Amniotic stem cell (primary cell): ENCODE measurements at regions not wholly inside any gene's neighbourhood (a gene's known extent, or its start where the extent isn't known, plus 50 kb on each side); places are given as distances from the start of the nearest gene placed in this dataset.

ENCODE experiments used
- DNase-seq: peaks from one replicate; lab custom pipeline; 2025; lab: John Stamatoyannopoulos, UW

DNA sequence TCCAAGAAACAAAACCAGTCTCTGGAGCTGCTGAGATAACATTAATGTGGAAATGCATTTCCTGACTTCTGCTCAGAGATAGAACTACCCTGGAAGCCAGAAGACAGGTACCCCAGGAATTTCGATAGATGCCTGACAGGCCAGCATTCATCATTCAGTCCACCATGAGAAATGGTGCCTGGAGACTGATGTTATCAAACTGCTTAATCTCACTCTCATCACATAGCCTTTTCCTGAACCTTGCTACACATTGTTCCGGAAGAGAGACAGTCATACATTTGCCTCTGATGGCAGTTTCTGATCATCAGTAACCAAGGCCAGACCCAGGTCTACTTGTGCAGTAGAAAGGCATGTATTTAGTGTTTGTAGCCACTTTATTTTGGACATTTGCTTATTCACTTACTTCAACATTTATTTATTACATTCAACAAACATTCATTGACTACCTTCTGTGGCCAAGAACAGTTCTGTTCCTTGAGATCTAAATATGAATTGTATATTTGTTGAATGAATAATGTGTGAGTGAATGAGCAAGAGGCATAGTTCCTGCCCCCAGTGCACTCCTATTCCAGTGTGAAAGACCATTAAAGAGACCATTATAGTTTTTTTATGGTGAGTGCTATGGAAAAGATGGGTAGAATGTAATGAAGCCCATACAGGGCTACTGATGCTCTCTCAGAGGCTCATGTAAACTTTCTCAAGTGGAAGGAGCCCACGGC, 485.7 kb downstream of the NUF2 start:
- DNase-seq = no peak

GRCh38 chr1:163813251-163813650, 491.5 kb downstream of the NUF2 start:
- no peak for DNase-seq

DNA sequence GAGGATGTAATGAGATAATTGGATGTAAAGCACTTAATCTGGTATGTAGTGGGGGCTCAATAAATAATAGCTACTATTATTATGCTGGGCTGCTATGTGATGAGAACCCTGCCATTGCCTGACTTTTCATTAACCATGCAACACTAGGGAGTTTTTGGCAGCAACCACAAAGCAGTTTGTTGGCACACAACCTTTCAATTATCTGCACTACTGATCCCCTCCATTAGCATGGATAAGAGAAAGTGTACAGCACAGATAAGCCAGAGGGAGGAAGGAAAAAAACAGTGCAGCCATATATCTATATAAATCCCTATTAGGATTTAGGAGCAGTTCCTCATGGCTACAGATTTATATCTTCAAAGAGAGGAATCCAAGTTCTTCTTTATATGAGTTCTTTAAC, 498.5 kb downstream of the NUF2 start:
- DNase-seq = no peak

GRCh38 chr1:163820766-163821165, 499.0 kb downstream of the NUF2 start:
- DNase-seq = peak; percentile 19

DNA sequence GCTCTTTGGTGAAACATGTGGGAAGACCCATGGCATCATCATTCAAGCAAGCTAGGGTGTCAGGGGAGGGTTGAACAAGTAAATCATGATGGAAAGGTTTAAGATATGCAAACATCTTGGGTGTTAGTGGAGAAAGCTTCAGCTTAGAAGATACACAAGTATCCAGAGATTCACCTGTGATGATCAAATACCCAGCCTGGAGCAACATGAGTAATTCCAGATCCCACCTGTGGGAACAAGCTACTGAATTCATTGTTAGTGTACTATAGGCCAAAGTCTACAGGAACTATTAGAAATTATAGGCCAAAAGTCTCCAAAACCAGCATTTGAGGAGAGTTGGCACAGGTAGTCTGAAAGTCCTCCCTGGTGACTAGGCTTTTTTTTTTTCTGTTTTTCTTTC, 499.9 kb downstream of the NUF2 start:
- DNase-seq = no peak

DNA sequence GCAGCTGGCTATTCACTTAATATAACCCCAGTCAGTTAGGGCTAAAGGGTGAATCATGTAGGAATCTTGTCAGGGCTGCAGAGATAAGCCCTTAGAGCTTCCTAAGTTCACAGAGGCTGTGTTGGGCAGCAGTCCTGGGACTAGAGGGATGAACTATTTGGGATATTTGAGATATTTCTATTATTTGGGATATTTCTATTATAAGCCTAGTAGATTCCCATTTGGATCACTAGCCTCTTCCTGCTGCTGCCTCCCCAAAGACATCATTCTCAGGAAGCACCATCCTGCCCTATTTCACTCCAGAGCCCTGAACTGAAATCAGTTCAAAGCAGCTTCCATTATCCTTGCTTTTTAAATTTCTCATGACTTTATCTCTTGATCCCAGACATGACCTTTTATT, 501.3 kb downstream of the NUF2 start:
- DNase-seq = no peak

DNA sequence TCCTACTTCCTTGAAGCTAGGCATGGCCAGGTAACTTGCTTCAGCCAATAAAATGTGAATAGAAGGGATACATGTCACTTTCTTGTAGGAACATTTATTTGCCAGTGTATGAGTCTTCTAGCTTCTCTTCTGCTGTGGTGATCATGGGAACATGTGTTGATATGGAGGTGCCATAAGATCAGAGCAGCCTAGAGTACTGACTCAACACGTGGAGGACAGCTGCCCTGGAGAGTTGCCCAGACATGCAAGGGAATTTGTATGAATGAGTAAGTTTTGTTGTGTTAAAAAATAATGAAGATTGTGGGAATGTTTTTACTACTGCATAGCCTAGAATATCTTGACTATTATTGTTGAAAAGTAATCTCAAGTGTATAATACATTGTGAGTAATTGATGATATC, 502.3 kb downstream of the NUF2 start:
- peak; percentile 24 for DNase-seq

DNA sequence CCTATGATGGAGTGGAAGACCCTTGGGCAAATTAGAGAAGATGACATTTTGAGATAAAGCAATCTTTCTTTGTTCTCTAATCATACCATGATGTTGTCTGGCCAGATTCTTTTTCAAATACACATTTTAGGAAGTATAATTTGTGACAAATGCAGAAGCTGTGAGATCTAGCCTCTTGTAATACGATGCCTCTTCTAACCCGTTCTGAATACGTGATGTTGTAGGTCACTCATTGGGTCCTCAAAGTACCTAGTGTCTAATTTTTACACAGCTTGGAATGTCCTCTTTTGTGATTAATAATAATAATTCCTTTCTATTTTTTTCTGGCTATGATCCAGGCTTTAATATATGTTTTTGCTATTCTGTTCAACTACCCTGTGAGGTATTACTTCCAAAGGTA, 502.7 kb downstream of the NUF2 start:
- DNase-seq = no peak

- DNase-seq = no peak
These were observed 504.7 kb downstream of the NUF2 start for GRCh38 chr1:163826500-163826899.

- DNase-seq = no peak
These were observed 513.0 kb downstream of the NUF2 start for GRCh38 chr1:163834778-163835177.

GRCh38 chr1:163836481-163836880, 514.7 kb downstream of the NUF2 start:
- DNase-seq = no peak

GRCh38 chr1:163837206-163837605, 515.5 kb downstream of the NUF2 start:
- DNase-seq = no peak

DNA sequence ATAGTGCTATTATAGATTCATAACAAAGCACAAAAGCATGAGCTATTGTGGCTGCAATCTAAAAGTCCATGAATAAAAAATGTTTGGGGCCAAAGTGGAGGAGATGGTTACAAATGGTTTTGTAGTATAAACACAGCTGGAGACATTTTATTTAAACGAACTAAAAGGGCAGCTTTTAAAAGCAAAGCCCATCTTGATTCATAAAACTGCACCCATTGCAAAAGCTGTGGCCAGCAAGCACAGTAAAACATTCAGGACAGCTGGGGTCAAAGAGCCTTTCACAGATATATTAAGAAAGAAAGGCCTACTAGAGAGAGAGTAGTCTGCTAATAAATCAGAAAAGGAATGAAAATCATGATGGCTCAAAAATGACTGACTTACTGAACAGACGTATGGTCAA, 520.8 kb downstream of the NUF2 start:
- no peak for DNase-seq

DNA sequence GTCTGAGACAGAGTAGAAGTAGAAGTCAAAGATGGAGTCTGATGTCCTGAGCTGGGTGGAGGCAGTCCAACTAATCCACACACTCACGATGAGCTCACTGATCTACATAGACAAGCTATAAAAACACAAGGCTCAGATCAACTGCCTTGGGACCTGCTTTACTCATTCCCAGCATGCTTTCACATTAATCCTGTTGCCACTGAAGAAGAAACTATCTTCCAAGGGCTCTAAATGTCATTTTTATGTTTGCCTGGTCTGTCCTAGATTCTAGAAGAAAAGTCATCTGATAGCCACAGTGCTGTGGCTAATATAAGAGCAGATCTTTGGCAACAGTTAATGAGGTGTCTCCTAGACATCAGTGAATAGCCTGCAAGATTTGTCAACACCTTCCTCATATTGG, 522.7 kb downstream of the NUF2 start:
- peak; percentile 45 for DNase-seq

- DNase-seq = no peak
These were observed 523.5 kb downstream of the NUF2 start for GRCh38 chr1:163845279-163845678.

- no peak for DNase-seq
These were observed 542.0 kb downstream of the NUF2 start for GRCh38 chr1:163863731-163864130.

DNA sequence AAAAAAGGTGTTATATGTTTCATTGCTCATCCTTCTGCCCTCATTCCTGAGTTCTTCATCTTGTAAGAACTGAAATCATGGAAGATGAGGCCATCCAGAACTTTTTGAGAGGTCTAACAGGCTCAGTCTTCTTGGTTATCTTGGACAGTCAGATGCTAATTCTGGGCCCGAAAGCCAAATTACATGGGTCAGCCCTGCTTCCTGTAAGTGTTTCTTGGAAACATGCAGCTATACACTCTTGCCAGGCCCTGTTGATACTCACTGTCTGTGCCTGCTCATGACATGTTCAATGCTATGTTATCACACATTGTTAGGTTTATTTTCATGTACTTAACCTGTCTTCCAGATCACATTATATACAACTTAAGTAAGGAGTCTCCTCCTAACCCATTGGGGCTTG, 542.5 kb downstream of the NUF2 start:
- DNase-seq = no peak

DNA sequence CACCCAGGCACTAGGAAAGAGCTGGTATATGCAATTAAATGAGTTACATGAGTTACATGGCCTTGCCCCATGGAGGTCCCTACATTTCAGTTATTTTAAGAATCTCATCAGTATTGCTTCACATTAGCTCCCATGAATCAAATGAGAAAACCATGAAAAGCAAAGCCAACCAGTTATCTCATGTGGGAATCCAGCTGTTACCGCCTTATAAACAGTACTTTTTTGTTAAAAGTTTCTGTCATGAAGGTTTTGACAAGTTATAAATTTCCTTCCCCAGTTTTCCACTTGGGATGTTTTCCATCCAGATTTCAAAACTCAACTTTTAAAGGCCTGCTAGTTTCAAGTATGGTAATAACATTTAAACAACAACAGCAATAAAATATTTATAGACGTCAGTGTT, 544.8 kb downstream of the NUF2 start:
- no peak for DNase-seq

GRCh38 chr1:163870666-163871065, 548.9 kb downstream of the NUF2 start:
- DNase-seq = no peak

DNA sequence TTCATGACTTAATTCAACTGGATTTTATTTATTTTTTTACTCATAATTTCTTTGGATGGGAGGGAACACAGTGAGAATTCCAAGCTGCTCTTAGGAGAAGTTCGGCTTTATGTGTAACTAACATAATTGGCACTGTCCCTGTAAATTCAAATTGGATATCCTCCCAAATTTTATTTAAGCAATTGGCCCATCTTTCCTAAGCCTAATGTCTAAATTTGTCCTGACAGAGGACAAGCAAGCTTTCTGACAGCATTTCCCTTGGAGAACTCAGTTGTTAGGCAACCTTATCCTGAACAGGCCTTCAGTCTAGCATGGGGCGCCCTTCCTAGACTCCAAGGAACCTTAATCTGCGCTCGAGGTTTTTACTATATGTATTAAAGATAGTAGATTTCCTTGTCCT, 550.3 kb downstream of the NUF2 start:
- DNase-seq = no peak

DNA sequence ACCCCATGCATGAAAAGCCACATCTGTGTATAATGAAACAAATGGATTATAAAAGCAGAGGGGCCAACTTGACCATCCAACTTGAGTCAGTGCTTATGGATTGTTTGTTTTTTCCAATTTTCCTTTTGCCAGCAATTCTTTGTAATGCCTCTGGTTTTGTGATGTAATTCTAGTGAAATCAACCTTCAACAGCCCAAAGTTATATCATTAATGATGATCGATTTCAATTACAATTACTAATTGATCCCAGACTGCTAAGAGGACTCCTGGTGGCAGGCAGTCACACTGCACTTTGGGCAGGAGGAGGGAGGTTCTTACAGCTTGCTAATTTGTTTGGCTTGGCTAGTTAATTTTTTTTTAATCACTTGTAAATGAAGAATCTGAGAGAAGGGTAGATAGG, 552.3 kb downstream of the NUF2 start:
- no peak for DNase-seq

DNA sequence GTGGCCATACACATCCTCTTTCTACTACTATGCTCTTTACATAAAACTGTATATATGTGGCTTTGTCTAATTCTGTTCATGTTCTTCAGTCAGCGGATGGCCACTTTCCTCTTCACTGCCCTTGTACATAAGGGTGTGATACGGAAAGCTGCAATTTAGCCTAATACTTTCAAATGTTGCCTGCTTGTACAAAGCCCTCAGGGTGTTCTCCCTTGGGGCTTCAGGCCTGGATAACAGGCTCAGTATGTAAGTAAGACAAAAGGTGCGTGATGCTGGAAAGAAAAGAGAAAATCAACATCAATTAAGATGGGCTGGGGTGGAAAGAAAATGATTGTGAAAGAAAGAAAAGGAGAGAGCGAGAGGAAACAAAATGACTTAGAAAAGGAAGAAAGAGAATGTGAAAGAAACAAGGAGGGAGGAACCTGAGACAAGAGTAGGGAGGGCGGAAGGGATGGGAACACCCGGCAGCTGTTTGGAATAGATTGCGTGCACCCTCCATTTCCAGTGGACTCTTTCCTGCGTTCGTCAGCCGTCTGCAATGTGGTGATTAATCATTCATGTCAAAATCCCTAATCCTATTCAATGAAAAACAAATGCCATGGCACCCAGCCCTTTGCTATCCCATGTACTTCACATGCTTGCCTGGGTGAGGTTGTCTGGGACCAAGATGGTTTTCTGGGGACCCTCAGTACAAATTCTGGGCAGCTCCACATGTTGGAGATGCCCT, 553.6 kb downstream of the NUF2 start:
- peak; percentile 92 for DNase-seq

DNA sequence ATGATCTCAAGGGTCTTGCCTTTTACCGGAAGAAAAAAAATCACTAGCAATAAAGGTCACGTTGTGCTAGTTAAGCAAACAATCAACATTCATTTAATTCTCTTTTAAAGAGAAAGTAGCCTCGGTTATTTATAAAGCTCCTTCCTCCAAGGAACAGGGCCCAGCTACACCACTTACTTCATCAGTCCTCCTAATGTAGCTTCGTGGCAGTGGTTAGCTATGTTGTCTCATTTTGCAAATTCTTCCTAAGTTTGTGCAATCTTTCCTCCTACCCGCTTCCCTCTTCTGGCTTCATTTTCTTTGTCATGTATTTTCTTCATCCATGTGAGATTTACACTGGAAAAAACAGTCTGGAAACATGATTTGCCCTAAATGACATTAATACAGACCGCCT, 554.2 kb downstream of the NUF2 start:
- DNase-seq = peak; percentile 49

DNA sequence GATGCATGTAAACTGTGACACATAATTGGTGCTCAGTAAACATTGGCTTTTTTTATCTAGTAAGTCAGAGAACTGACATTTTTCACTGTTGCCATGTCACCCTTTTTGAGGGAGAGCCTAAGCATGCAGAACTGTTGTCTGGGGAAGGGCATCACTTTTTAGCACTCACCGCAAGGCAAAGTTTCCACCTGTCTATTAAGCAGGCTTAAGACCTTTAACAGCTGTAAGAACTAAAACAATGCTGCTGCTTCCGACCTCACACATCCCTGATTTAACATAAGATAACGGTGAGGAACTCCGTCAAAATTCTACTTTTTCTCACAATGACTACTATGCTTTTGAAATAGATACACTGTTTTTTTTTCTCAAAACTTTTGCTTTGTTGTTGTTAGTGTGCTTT, 554.8 kb downstream of the NUF2 start:
- DNase-seq = no peak
